ENCODE measurements at regions not wholly inside any gene's neighbourhood (a gene's known extent, or its start where the extent isn't known, plus 50 kb on each side); places are given as distances from the start of the nearest gene placed in this dataset.

DNA sequence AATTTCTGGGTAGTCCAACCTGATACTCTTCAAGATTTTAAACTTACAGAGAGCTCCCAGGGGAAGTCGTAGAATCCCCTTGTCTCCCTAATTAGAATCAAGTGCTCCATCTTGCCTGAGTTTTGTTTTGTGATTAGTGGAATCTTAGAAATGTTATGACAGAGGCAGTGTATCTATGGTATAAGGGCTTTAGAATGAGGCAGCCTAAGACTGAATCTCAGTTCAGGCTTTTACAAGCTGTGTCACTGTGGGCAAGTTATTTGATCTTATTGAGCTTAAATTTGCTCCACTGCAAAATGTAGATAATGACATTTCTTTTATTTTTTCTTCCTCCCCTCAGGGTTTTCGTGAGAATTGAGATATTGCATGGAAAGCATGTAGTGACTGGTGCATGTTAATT lies 215.5 kb downstream of the POSTN start:
- TF ChIP-seq, protein P1, sequence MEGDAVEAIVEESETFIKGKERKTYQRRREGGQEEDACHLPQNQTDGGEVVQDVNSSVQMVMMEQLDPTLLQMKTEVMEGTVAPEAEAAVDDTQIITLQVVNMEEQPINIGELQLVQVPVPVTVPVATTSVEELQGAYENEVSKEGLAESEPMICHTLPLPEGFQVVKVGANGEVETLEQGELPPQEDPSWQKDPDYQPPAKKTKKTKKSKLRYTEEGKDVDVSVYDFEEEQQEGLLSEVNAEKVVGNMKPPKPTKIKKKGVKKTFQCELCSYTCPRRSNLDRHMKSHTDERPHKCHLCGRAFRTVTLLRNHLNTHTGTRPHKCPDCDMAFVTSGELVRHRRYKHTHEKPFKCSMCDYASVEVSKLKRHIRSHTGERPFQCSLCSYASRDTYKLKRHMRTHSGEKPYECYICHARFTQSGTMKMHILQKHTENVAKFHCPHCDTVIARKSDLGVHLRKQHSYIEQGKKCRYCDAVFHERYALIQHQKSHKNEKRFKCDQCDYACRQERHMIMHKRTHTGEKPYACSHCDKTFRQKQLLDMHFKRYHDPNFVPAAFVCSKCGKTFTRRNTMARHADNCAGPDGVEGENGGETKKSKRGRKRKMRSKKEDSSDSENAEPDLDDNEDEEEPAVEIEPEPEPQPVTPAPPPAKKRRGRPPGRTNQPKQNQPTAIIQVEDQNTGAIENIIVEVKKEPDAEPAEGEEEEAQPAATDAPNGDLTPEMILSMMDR (IDR thresholded peaks at IDR 0.05; ENCODE audit: extremely low read depth, insufficient read depth, missing control alignments), result no peak
- in situ Hi-C loops (cut with MboI; ENCODE audit: low pct_unique_long_range_greater_than_20kb, low sequenced_read_pairs, unreplicated experiment), result no loop called here
- DNase-seq (ENCODE audit: low spot score), result no peak

DNA sequence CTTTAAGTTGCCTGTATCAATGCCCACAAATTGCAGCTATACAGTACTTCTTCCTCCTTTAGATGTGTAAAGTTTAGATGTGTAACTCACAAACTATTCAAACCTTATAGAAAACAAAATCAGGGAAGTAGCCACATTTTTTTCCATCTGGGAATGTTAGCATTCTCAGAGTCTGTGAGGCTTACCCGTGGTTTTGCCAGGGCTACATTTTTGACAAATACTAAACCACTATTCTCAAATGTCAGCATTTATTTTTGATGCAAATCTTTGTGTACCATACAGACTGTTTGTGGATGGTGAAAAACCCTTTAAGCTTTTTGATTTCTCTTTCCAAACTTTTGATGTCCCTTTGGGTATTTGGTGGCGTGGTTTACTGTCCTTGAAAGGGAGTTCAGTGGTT lies 216.4 kb downstream of the POSTN start:
- DNase-seq (ENCODE audit: low spot score), result no peak
- in situ Hi-C loops (cut with MboI; ENCODE audit: low pct_unique_long_range_greater_than_20kb, low sequenced_read_pairs, unreplicated experiment), result no loop called here
- TF ChIP-seq, protein P1 (IDR thresholded peaks at IDR 0.05; ENCODE audit: extremely low read depth, insufficient read depth, missing control alignments), result no peak

DNA sequence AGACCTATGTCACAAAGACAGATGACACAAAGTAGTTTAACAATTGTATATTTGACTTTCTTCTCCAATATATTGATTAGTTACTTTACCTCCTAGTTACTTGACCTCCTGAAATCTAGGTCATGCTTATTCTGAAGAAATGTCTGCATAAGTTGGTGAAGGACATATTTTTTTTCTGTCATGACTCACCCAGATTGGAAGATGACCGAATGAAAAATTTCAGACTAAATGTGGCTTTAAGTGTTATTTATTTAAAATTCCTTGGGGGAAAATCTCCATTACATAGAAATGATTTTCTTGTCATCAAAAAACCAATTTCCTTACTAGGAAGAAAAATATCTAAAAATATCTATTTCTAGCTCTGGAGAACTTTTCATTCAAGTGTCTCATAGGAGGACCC lies 217.1 kb downstream of the POSTN start:
- no peak for DNase-seq (ENCODE audit: low spot score)
- TF ChIP-seq, protein P1 (IDR thresholded peaks at IDR 0.05; ENCODE audit: extremely low read depth, insufficient read depth, missing control alignments), result no peak
- in situ Hi-C loops (cut with MboI; ENCODE audit: low pct_unique_long_range_greater_than_20kb, low sequenced_read_pairs, unreplicated experiment), result no loop called here

DNA sequence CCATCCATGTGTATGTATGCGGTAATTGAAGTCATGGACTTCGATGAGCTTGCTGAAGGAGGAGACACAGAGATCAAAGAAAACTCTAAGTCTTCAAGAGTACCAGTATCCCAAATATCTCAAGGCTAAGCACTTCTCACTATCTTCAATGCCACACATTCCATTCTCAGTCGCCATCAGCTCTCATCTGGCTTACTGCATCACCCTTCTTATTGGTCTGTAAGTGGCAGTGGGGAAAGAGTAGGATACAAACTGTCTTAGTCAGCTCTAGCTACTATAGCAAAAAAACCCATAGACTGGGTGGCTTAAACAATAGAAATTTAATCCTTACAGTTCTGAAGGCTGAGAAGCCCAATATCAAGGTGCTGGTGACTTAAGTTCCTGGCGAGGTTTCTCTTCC lies 218.7 kb downstream of the POSTN start:
- in situ Hi-C loops (cut with MboI; ENCODE audit: low pct_unique_long_range_greater_than_20kb, low sequenced_read_pairs, unreplicated experiment), result no loop called here
- TF ChIP-seq, protein P1 (IDR thresholded peaks at IDR 0.05; ENCODE audit: extremely low read depth, insufficient read depth, missing control alignments), result no peak
- no peak for DNase-seq (ENCODE audit: low spot score)

DNA sequence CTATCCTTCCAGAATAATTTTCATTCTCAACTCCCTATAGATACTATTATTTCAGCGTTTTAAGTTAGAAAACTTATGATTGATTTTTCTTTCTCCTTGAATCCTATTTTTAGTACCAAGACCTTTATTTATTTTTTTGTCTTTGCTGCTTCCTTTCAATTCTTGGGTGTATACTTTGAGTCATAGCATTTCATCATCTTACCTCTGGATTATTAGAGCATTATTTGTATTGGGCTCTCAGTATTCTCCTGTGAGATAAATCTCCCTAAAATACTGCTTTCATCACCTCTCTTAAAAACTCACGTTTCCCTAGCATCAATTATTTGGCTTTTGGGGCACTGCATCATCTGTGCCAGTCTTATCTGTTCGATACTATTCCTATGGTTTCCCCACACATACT lies 222.8 kb downstream of the POSTN start:
- in situ Hi-C loops (cut with MboI; ENCODE audit: low pct_unique_long_range_greater_than_20kb, low sequenced_read_pairs, unreplicated experiment), result no loop called here
- TF ChIP-seq, protein P1 (IDR thresholded peaks at IDR 0.05; ENCODE audit: extremely low read depth, insufficient read depth, missing control alignments), result no peak

DNA sequence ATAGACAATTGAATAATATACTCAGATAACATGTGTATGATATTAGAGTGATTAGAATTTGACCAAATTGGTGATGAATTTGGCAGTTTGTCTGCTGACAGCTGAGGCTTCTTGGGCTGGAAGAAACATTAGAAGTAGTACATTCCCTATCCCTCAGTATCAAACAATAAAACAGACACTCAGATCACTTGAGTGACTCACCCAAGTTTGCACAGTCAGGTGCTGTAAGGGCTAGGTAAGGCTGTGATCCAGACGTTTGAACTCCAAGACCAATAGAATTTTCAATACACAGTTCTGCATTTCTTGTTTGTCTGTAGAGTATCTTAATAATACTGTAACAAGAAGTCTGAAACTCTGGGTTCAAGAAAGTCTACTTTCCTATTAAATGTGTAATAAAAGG lies 223.5 kb downstream of the POSTN start:
- DNase-seq (ENCODE audit: low spot score), result no peak
- in situ Hi-C loops (cut with MboI; ENCODE audit: low pct_unique_long_range_greater_than_20kb, low sequenced_read_pairs, unreplicated experiment), result no loop called here

More for the DNA sequence above, 222.8 kb downstream of the POSTN start:
- DNase-seq (ENCODE audit: low spot score), result no peak

More for the DNA sequence above, 223.5 kb downstream of the POSTN start:
- TF ChIP-seq, protein P1 (IDR thresholded peaks at IDR 0.05; ENCODE audit: extremely low read depth, insufficient read depth, missing control alignments), result no peak
